Neural progenitor cell (in vitro differentiated cells): ENCODE measurements at regions not wholly inside any gene's neighbourhood (a gene's known extent, or its start where the extent isn't known, plus 50 kb on each side); places are given as distances from the start of the nearest gene placed in this dataset.
"Not testable (repeated sequence)": the region's sequence is repeated elsewhere in the genome, so short reads cannot be mapped to it uniquely, and the experiment has no call there.

ENCODE experiments used
- DNase-seq: peaks from one replicate; pipeline ENCODE4 v3.0.0-alpha.2; 2016; ENCODE audit warnings: low spot score
- H2AFZ ChIP-seq: fragments of 200-600 bp; sonication (generic); replicated peaks from 2 replicates; pipeline ENCODE4 v1.6.1; 2016; ENCODE audit warnings: antibody characterized with exemption
- H3F3A ChIP-seq: fragments of 200-600 bp; sonication (generic); 2 replicates; pipeline ENCODE4 v1.6.1; 2016; ENCODE audit warnings: antibody characterized with exemption, low read depth
- H3K27ac ChIP-seq: fragments of 200-600 bp; sonication (generic); 2 replicates; pipeline ENCODE4 v1.5.1; 2016; ENCODE audit warnings: mild to moderate bottlenecking
- H3K27me3 ChIP-seq: fragments of 200-600 bp; sonication (generic); 2 replicates; pipeline ENCODE4 v1.6.1; 2016; ENCODE audit warnings: mild to moderate bottlenecking, moderate library complexity
- H3K36me3 ChIP-seq: fragments of 200-600 bp; sonication (generic); 2 replicates; pipeline ENCODE4 v1.5.1; 2016
- H3K4me1 ChIP-seq: fragments of 200-600 bp; sonication (generic); 2 replicates; pipeline ENCODE4 v1.6.1; 2016; ENCODE audit warnings: mixed run types
- H3K4me2 ChIP-seq: fragments of 200-600 bp; sonication (generic); 2 replicates; pipeline ENCODE4 v1.6.1; 2016
- H3K4me3 ChIP-seq: fragments of 200-600 bp; sonication (generic); 2 replicates; pipeline ENCODE4 v1.5.1; 2016
- H3K79me2 ChIP-seq: fragments of 200-600 bp; sonication (generic); 2 replicates; pipeline ENCODE4 v1.6.1; 2016; ENCODE audit warnings: low read depth
- H3K9ac ChIP-seq: fragments of 200-600 bp; sonication (generic); 2 replicates; pipeline ENCODE4 v1.6.1; 2016
- H3K9me3 ChIP-seq: fragments of 200-600 bp; sonication (generic); 2 replicates; pipeline ENCODE4 v1.5.1; 2016; ENCODE audit warnings: low read depth
- H4K20me1 ChIP-seq: fragments of 200-600 bp; sonication (generic); 2 replicates; pipeline ENCODE4 v1.6.1; 2016; ENCODE audit warnings: low read depth
- H3K27ac Mint-ChIP-seq: 3 replicates; pipeline ENCODE4 v1.8.0; 2021; ENCODE audit warnings: mixed read lengths
- H3K27me3 Mint-ChIP-seq: 2 replicates; pipeline ENCODE4 v1.8.0; 2022; ENCODE audit warnings: low read depth, mild to moderate bottlenecking, inconsistent platforms, moderate library complexity, mixed read lengths; ENCODE audit not compliant: insufficient read depth
- H3K36me3 Mint-ChIP-seq: 3 replicates; pipeline ENCODE4 v1.8.0; 2021; ENCODE audit warnings: mixed read lengths
- H3K4me1 Mint-ChIP-seq: 3 replicates; pipeline ENCODE4 v1.8.0; 2021; ENCODE audit warnings: mixed read lengths
- H3K4me3 Mint-ChIP-seq: 3 replicates; pipeline ENCODE4 v1.8.0; 2021; ENCODE audit warnings: mild to moderate bottlenecking, moderate library complexity, mixed read lengths
- H3K9me3 Mint-ChIP-seq: 3 replicates; pipeline ENCODE4 v1.8.0; 2020; ENCODE audit warnings: mixed read lengths
- EZH2 ChIP-seq: fragments of 200-600 bp; sonication (generic); IDR thresholded peaks from 2 replicates; pipeline ENCODE4 v1.6.1; 2017; ENCODE audit warnings: antibody characterized with exemption, mild to moderate bottlenecking, moderate library complexity
- EZH2phosphoT487 ChIP-seq: fragments of 200-600 bp; sonication (generic); IDR thresholded peaks from 2 replicates; pipeline ENCODE4 v1.6.1; 2017; ENCODE audit warnings: antibody characterized with exemption
- TF ChIP-seq, protein P1 (sequence below): fragments of 200-600 bp; sonication (generic); IDR thresholded peaks from 2 replicates; pipeline ENCODE4 v1.5.1; 2017; ENCODE audit warnings: antibody characterized with exemption, mild to moderate bottlenecking

DNA sequence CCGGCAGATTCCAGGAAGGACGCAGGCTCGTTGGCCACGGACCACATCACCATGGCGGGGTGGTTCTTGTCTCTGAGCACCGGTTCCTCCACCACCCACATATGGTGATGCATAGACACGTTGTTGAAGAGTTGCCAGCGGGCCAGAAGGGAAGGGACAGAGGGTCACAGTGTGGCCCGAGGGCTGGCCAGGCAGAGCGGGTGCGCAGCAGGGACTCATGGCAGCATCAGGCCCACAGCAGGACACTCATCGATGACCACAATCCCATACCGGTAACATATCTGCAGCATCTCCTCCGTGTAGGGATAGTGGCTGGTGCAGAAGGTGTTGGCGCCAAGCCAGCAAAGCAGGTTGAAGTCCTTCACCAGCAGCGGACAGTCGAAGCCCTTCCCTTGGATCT lies 469.2 kb upstream of the FAM174A start:
- not testable (repeated sequence) for H3K36me3 ChIP-seq, H3K9me3 Mint-ChIP-seq, DNase-seq, H3K4me2 ChIP-seq, H3K9ac ChIP-seq, H3K4me1 Mint-ChIP-seq, H3F3A ChIP-seq, H3K4me1 ChIP-seq, H3K4me3 Mint-ChIP-seq, H3K27ac Mint-ChIP-seq, H3K27ac ChIP-seq, H3K27me3 Mint-ChIP-seq, H3K9me3 ChIP-seq, H3K4me3 ChIP-seq, H3K79me2 ChIP-seq, H3K27me3 ChIP-seq, H2AFZ ChIP-seq, H4K20me1 ChIP-seq, H3K36me3 Mint-ChIP-seq

DNA sequence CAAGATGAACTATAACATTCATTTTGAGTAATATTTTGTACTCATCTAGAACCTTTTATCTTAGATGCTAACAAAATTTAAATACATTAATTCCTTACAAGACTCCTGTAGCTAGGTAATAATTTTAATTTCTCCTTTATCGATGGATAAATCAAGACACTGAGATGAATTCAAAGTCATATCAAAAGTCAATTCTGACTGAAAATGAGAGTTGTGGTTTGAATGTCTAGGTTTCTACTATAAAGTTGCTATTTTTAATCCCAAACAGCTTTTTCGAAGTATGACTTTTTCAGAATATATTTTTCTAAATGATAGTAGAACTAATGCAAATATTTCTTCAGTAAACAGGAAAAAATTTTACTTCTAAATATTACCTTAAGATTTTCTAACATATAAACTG lies 491.7 kb upstream of the FAM174A start:
- no peak for DNase-seq
- no peak overlapping the region for H3K4me3 ChIP-seq
- no peak overlapping the region for H3K27ac ChIP-seq
- no peaks in the 10 kb centered on the region for H3K27me3 ChIP-seq
- no peak overlapping the region for H2AFZ ChIP-seq
- H3F3A ChIP-seq, result no peaks in the 10 kb centered on the region
- H3K4me1 Mint-ChIP-seq, result peaks cover 3% of the 10 kb centered on the region
- TF ChIP-seq, protein P1, sequence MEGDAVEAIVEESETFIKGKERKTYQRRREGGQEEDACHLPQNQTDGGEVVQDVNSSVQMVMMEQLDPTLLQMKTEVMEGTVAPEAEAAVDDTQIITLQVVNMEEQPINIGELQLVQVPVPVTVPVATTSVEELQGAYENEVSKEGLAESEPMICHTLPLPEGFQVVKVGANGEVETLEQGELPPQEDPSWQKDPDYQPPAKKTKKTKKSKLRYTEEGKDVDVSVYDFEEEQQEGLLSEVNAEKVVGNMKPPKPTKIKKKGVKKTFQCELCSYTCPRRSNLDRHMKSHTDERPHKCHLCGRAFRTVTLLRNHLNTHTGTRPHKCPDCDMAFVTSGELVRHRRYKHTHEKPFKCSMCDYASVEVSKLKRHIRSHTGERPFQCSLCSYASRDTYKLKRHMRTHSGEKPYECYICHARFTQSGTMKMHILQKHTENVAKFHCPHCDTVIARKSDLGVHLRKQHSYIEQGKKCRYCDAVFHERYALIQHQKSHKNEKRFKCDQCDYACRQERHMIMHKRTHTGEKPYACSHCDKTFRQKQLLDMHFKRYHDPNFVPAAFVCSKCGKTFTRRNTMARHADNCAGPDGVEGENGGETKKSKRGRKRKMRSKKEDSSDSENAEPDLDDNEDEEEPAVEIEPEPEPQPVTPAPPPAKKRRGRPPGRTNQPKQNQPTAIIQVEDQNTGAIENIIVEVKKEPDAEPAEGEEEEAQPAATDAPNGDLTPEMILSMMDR, result no peak
- no peak for TF ChIP-seq EZH2phosphoT487
- no peak for TF ChIP-seq EZH2
- H3K79me2 ChIP-seq, result no peaks in the 10 kb centered on the region
- no peaks in the 10 kb centered on the region for H3K9me3 ChIP-seq
- H3K4me2 ChIP-seq, result no peak overlapping the region
- H4K20me1 ChIP-seq, result no peaks in the 10 kb centered on the region
- H3K4me3 Mint-ChIP-seq, result no peak overlapping the region
- no peaks in the 10 kb centered on the region for H3K36me3 ChIP-seq
- no peak overlapping the region for H3K9ac ChIP-seq
- H3K4me1 ChIP-seq, result no peaks in the 10 kb centered on the region
- no peaks in the 10 kb centered on the region for H3K36me3 Mint-ChIP-seq
- H3K27ac Mint-ChIP-seq, result no peak overlapping the region
- no peaks in the 10 kb centered on the region for H3K27me3 Mint-ChIP-seq
- H3K9me3 Mint-ChIP-seq, result no peaks in the 10 kb centered on the region

DNA sequence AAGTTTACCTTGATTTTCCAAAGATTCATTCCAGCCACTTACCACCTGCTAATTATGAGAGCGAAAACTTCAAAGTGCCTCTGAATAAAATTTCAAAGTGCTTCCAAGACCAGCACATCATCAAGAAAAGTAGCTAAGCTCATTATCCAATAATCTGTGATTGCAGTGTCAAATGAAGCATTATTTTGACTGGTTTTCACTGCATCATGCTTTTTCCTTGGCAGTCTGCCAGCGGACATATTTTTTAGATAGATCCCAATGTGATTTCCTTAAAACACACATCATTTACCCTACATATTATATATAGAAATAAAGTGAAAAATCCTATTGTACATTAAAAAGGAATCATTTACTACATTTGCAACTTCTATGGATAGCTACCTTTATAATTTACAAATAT lies 508.6 kb upstream of the FAM174A start:
- TF ChIP-seq, protein P1, result no peak
- TF ChIP-seq EZH2 (no peak), EZH2phosphoT487 (no peak)
- H3K79me2 ChIP-seq, result no peaks in the 10 kb centered on the region
- Mint-ChIP-seq H3K27me3 (no peaks in the 10 kb centered on the region), H3K4me1 (no peaks in the 10 kb centered on the region), H3K4me3 (no peak overlapping the region), H3K9me3 (no peaks in the 10 kb centered on the region), H3K36me3 (no peaks in the 10 kb centered on the region), H3K27ac (no peak overlapping the region)
- H3K27ac ChIP-seq, result no peak overlapping the region
- H2AFZ ChIP-seq, result no peak overlapping the region
- H3F3A ChIP-seq, result no peaks in the 10 kb centered on the region
- H3K4me2 ChIP-seq, result no peak overlapping the region
- H3K27me3 ChIP-seq, result no peaks in the 10 kb centered on the region
- H3K9ac ChIP-seq, result no peak overlapping the region
- H3K4me3 ChIP-seq, result no peak overlapping the region
- DNase-seq, result no peak
- H3K4me1 ChIP-seq, result no peaks in the 10 kb centered on the region
- H4K20me1 ChIP-seq, result no peaks in the 10 kb centered on the region
- no peaks in the 10 kb centered on the region for H3K36me3 ChIP-seq
- H3K9me3 ChIP-seq, result no peaks in the 10 kb centered on the region

DNA sequence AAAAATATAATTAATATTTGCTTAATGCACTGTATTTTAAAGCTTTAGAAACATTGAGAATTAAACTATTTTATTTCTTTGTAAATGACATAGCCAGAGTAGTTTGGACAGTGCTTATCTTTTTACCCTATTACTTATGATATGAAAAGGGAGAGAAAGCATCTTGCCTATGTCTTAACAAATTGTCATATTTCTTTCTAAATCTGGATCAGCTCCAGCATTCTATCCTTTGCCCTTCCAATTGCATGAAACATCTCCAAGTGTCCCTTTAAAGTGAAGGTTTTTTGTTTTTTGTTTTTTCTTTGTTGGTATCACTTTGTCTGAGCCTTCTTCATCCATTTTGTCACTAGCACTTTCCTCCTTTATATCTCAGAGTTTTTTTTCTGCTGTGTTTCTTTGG lies 511.6 kb upstream of the FAM174A start:
- H3K79me2 ChIP-seq, result no peaks in the 10 kb centered on the region
- DNase-seq, result no peak
- H3F3A ChIP-seq, result no peaks in the 10 kb centered on the region
- no peaks in the 10 kb centered on the region for H4K20me1 ChIP-seq
- no peak overlapping the region for H3K9ac ChIP-seq
- no peaks in the 10 kb centered on the region for H3K36me3 Mint-ChIP-seq
- no peaks in the 10 kb centered on the region for H3K36me3 ChIP-seq
- H3K27me3 Mint-ChIP-seq, result peaks cover 3% of the 10 kb centered on the region
- no peak overlapping the region for H3K27ac ChIP-seq
- no peak overlapping the region for H3K4me3 Mint-ChIP-seq
- peaks cover 5% of the 10 kb centered on the region for H3K4me1 Mint-ChIP-seq
- H3K4me3 ChIP-seq, result no peak overlapping the region
- H2AFZ ChIP-seq, result no peak overlapping the region
- H3K9me3 ChIP-seq, result no peaks in the 10 kb centered on the region
- H3K9me3 Mint-ChIP-seq, result no peaks in the 10 kb centered on the region
- no peaks in the 10 kb centered on the region for H3K27me3 ChIP-seq
- no peak overlapping the region for H3K27ac Mint-ChIP-seq
- H3K4me2 ChIP-seq, result no peak overlapping the region
- no peaks in the 10 kb centered on the region for H3K4me1 ChIP-seq
- no peak for TF ChIP-seq EZH2phosphoT487
- TF ChIP-seq, protein P1, result no peak
